HG03558 (cell line): ENCODE measurements at regions not wholly inside any gene's neighbourhood (a gene's known extent, or its start where the extent isn't known, plus 50 kb on each side); places are given as distances from the start of the nearest gene placed in this dataset.

ENCODE experiments used
- ATAC-seq: cut with Tn5 transposase; IDR thresholded peaks from one replicate; pipeline ENCODE4 v1.9.1; 2021; ENCODE audit warnings: moderate number of reproducible peaks; ENCODE audit not compliant: unreplicated experiment; ENCODE audit errors: extremely low read depth

DNA sequence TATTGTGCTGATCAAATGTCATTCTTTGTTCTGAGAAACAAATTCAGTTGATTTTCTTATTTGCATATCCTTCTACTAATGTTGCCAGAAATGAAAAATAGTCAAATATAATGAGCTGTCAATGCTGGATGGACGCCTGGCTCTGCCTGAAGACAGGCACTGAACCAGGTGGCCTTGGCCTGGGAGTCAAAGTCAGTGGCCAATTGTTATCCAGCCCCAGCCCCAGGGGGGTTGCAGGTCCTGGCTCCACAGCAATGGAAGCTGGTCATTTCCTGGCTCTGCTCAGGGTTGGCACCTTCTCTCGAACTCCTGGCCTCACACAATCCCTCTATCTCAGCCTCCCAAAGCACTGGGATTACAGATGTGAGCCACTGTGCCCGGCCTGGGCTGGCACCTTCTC, 176.8 kb upstream of the GLI2 start:
- ATAC-seq, result no peak

- no peak for ATAC-seq
Measured at GRCh38 chr2:120559401-120559800, 176.3 kb upstream of the GLI2 start.

GRCh38 chr2:120560330-120560729, 175.3 kb upstream of the GLI2 start:
- no peak for ATAC-seq

- no peak for ATAC-seq
Measured at GRCh38 chr2:120561379-120562035, 174.2 kb upstream of the GLI2 start.

GRCh38 chr2:120562218-120563005, 173.3 kb upstream of the GLI2 start:
- no peak for ATAC-seq

- ATAC-seq, result no peak
Measured at GRCh38 chr2:120563616-120564015, 172.1 kb upstream of the GLI2 start.

DNA sequence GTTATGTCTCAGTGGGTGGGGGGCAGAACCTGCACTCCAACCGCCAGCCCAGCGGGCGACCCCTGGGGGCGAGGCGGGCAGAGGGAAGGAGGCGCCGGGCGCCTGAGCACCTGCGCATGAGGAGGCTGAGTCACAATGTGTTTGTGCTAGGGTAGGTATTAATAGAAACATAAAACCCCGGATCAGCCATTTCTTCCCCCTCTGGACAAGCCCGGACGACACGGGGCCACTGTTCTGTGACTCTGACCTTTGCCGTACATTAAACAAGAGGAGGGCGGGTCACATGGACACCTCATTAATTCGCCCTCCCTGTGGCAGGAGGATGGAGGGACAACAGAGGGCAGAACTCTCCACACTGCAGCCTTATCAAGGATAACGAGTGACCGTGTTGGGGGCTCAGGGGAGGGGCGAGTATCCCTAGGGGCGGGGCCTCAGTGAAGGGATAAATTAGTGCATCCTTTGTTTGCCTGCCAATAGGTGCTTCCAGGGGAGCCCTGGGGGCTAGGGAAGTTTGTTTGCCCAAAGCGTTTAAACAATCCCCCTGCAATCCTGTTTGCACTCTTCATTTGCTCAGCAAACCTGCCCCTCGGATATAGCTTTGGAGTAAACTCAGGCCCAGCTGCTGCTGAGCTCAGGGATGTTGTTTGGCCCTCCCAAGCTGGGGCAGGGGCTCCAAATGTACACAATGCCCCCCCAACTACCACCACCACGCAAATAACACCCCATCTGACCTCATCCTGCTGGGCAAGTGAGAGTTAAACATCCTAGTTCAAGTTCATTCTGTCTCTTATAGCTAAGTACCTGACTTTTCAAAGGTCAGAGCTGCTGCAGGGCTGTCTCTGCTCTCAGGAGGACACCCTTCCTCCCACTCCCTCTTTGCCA, 171.2 kb upstream of the GLI2 start:
- no peak for ATAC-seq

GRCh38 chr2:120565095-120565460, 170.6 kb upstream of the GLI2 start:
- no peak for ATAC-seq

DNA sequence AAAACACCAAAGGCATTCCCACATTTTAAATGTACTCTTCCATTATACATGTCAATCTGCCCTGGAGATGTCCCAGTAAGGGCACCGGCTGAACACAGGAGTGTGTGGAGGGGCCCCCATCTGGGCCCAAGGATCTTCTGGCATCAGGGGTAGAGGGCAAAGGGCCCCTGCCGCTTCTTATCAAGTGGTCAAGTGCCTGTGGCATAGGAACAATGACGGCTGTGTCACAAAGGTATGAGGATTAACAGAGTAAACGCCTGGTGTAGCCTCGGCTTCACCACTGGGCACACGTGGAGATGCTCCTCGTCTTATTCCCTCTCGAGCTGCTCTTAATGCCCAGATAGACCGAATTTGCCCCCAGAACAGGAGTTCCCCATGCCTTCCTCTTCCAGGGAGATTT, 169.7 kb upstream of the GLI2 start:
- no peak for ATAC-seq

- ATAC-seq, result no peak
Measured at GRCh38 chr2:120566331-120567035, 169.2 kb upstream of the GLI2 start.

GRCh38 chr2:120567128-120567527, 168.5 kb upstream of the GLI2 start:
- no peak for ATAC-seq

DNA sequence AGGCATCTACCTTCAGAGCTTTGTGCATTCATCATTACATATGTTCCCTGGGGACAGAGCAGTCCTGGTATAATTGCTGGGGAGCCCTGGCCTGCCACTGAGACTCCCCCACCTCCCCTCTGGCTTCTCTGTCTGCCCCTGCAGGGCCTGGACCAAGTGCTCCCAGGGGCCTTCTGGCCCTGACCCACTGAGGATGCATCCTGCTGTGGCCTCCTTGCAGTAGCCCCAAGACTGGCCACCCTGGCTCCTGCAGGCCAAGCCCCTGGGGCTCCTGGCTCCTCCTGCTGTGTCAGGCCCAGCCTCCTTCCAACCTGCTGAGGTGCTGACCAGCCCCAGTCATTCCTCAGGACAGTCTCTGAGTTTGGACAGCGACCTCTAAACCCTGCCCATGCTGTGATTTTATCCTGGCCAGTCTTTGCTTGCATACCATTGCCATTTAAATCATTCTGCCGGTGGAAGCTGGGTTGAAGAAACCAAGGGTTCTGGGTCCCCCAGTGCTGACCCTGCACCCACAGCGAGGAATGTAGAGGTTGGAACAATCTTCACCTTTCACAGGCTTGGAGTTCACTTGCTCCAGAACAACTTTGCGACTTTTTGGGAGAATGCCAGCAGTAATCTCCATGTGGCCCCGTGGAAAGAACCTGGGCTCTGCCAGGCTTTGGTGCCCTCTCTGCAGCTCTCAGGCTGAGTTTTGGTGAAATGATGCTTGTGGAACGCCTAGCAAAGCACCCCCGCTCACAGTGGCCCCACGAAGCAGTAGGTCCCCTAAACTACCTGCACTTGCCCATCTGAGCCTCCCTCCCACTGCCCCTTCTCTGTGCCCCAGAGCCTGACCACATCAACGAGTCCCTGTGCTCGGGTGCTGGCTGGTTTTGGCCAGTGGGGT, 167.3 kb upstream of the GLI2 start:
- ATAC-seq, result no peak

GRCh38 chr2:120568975-120569268, 166.7 kb upstream of the GLI2 start:
- no peak for ATAC-seq

DNA sequence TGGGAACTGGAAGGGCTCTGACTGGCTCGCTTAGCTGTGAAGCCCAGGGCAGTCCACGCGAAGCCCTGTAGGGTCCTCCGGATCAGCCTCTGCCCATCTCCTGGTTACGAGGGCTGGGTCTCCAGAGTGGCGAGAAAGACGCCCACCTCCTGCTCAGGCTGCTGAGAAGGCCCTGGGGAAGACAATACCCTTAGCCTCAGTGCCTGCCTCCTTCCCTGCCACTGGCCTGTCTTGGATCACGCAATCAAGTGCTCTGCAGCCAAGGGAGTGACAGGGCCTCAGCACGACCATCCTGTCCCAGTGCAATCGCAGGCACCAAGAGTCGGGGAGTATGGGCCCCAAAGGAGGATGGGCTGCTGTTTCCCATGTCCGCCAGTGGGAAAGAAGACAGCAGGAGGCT, 165.7 kb upstream of the GLI2 start:
- ATAC-seq, result no peak

DNA sequence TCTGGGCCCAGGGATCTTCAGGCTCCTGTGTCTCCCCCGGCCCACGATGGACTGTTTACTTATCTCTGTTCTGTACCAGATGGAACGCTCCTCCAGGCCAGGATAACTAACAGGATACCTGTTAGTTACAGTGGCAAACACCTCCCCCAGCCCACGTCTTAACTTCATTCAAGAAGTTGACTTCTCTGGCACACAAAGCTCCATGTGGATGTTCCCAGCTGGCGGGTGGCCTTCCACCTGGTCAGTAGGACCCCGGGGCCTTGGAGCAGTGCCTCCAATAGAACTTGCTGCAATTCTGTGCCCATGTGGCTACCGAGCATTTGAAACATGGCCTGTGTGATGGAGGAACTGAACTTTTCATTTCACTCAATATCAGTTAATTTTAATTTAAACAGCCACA, 165.1 kb upstream of the GLI2 start:
- ATAC-seq, result no peak

DNA sequence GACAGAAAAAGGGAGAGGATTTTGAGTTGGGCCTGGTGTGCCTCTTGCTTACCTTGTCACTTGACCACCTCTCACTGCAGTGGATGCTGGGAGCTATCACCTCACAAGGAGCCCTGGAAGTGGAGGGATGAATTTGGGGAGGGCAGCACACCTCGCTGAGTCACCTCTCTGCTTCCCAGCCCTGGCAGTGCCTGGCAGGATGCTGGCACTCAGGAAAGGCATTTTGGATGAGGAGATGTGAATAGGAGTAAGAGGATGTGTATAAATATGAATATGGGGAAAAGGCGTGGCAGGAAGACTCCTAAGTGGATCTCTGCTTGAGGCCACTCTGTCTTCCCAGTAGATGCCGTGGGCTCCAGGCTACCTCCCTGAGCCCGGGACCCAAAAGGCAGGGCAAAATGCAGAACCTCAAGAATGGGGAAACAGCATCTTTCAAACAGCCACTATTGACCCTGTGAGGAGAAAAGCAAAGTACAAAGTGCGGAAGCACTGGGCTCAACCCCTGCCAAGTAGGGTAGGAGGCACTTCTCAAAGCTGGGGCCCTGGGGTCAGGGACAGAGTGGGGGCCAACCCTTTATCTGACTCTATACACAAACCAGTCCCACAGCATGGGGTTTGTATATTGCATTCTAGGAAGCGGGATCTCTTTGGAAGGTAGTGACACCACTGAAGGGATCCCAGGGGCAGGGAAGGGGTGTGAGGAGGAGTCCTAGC, 164.5 kb upstream of the GLI2 start:
- no peak for ATAC-seq

- ATAC-seq, result no peak
Measured at GRCh38 chr2:120572226-120572625, 163.4 kb upstream of the GLI2 start.

- no peak for ATAC-seq
Measured at GRCh38 chr2:120574620-120575019, 161.0 kb upstream of the GLI2 start.

DNA sequence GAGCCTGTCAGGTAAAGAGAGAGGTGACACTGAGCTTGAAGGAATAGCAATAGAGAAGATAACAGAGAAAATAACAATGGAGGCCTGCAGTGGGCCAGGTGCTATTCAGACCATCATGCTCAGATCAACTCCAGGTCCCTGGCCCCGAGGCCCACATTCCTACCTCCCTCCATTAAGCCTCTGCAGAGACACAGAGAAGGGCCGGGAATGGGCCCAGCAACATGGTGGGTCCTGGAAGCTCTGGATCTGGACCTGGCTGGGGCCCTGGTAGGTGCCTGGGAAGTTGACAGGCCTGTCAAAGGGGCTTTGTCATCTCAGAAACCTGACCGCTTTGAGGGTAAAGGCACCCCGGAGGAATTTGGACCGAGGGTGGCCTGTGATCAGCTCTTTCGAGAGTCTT, 159.7 kb upstream of the GLI2 start:
- no peak for ATAC-seq
